ENCODE measurements at regions not wholly inside any gene's neighbourhood (a gene's known extent, or its start where the extent isn't known, plus 50 kb on each side); places are given as distances from the start of the nearest gene placed in this dataset.
A peak's percentile ranks its signal among the peaks of the same experiment; 100 is the strongest.

GRCh38 chr3:188019727-188020126 lies 134.2 kb upstream of the LPP start:
- Histone ChIP-seq H3K9me2 (ENCODE audit: insufficient read depth, low read length) (no peaks in the 10 kb centered on the region), H3K9me3 (ENCODE audit: low read length) (no peaks in the 10 kb centered on the region), H4K20me1 (ENCODE audit: insufficient read depth, low read length) (no peaks in the 10 kb centered on the region), H3K4me1 (ENCODE audit: insufficient read depth, low read length, poor library complexity, severe bottlenecking) (no peaks in the 10 kb centered on the region), H3K4me3 (ENCODE audit: low read depth, low read length, poor library complexity, severe bottlenecking) (no peak overlapping the region), H3K4me2 (ENCODE audit: low read length) (no peak overlapping the region), H3K36me3 (ENCODE audit: insufficient read depth, low read length) (no peaks in the 10 kb centered on the region), H3K79me2 (ENCODE audit: insufficient read depth, low read depth, low read length) (no peaks in the 10 kb centered on the region), H3K27ac (ENCODE audit: low read depth, low read length, poor library complexity, severe bottlenecking) (no peak overlapping the region), H2AFZ (ENCODE audit: low read length) (0 out of 2 replicates have a peak overlapping the region, but pooled peaks have one; percentile 6)
- intact Hi-C loops (cut with micrococcal nuclease; ENCODE audit: unreplicated experiment), result no loop called here
- no peak for DNase-seq (ENCODE audit: low spot score)
- TF ChIP-seq CTCF (conservative IDR thresholded peaks at IDR 0.05; ENCODE audit: low read length) (no peak), EZH2phosphoT487 (IDR thresholded peaks at IDR 0.05; ENCODE audit: borderline replicate concordance, low read depth, low read length) (no peak)
- BruUV-seq (replicated peaks), result no TSS peak
- ChIA-PET POLR2A (interaction anchor here (1.4 kb wide), 1 partner anchor 31 kb away, joined by 3 read pairs; no protein-coding TSS in a partner anchor), CTCF (ENCODE audit: unreplicated experiment) (no interaction called here)

- CTCF ChIA-PET (ENCODE audit: unreplicated experiment), result no interaction called here
These were observed 132.9 kb upstream of the LPP start for GRCh38 chr3:188021041-188021440.

More at GRCh38 chr3:188021041-188021440, 132.9 kb upstream of the LPP start:
- Histone ChIP-seq H3K4me3 (ENCODE audit: low read depth, low read length, poor library complexity, severe bottlenecking) (no peak overlapping the region), H3K4me2 (ENCODE audit: low read length) (no peak overlapping the region), H3K27ac (ENCODE audit: low read depth, low read length, poor library complexity, severe bottlenecking) (no peak overlapping the region), H3K36me3 (ENCODE audit: insufficient read depth, low read length) (no peaks in the 10 kb centered on the region), H3K9me3 (ENCODE audit: low read length) (no peaks in the 10 kb centered on the region), H3K9me2 (ENCODE audit: insufficient read depth, low read length) (no peaks in the 10 kb centered on the region), H4K20me1 (ENCODE audit: insufficient read depth, low read length) (no peaks in the 10 kb centered on the region), H3K4me1 (ENCODE audit: insufficient read depth, low read length, poor library complexity, severe bottlenecking) (peaks cover 2% of the 10 kb centered on the region), H2AFZ (ENCODE audit: low read length) (no peak overlapping the region), H3K79me2 (ENCODE audit: insufficient read depth, low read depth, low read length) (no peaks in the 10 kb centered on the region)
- POLR2A ChIA-PET, result interaction anchor here (0.8 kb wide), 1 partner anchor 9 kb away, joined by 3 read pairs; no protein-coding TSS in a partner anchor
- BruUV-seq (replicated peaks), result no TSS peak
- no peak for DNase-seq (ENCODE audit: low spot score)
- TF ChIP-seq CTCF (conservative IDR thresholded peaks at IDR 0.05; ENCODE audit: low read length) (no peak), EZH2phosphoT487 (IDR thresholded peaks at IDR 0.05; ENCODE audit: borderline replicate concordance, low read depth, low read length) (no peak)
- intact Hi-C loops (cut with micrococcal nuclease; ENCODE audit: unreplicated experiment), result no loop called here
